SK-N-SH (cell line): ENCODE measurements at regions not wholly inside any gene's neighbourhood (a gene's known extent, or its start where the extent isn't known, plus 50 kb on each side); places are given as distances from the start of the nearest gene placed in this dataset.

ENCODE experiments used
- CHD2 ChIP-seq: fragments of 150-350 bp; IDR thresholded peaks from 2 replicates; pipeline ENCODE4 v1.6.1; 2018; ENCODE audit warnings: low read length; ENCODE audit not compliant: partially characterized antibody
- CTCF ChIP-seq: fragments of 200-600 bp; sonication (generic); IDR thresholded peaks from 2 replicates; pipeline ENCODE4 v1.6.1; 2017; ENCODE audit warnings: antibody characterized with exemption, mild to moderate bottlenecking, moderate library complexity
- EZH2phosphoT487 ChIP-seq: fragments of 200-600 bp; sonication (generic); IDR thresholded peaks from 2 replicates; pipeline ENCODE4 v1.6.1; 2017; ENCODE audit warnings: low read depth, mixed run types, mild to moderate bottlenecking, antibody characterized with exemption, moderate library complexity, borderline replicate concordance
- NRF1 ChIP-seq: IDR thresholded peaks from 2 replicates; pipeline ENCODE4 v1.6.1; 2012; ENCODE audit warnings: low read depth, mild to moderate bottlenecking, low read length
- RAD21 ChIP-seq: IDR thresholded peaks from 2 replicates; pipeline ENCODE4 v1.6.1; 2012; ENCODE audit warnings: mild to moderate bottlenecking, low read length
- RXRA ChIP-seq: IDR thresholded peaks from 2 replicates; pipeline ENCODE4 v1.4.0; 2012; ENCODE audit warnings: low read depth, mild to moderate bottlenecking, borderline replicate concordance
- TEAD4 ChIP-seq: IDR thresholded peaks from 2 replicates; pipeline ENCODE4 v1.4.0; 2012; ENCODE audit warnings: mild to moderate bottlenecking, borderline replicate concordance; ENCODE audit not compliant: insufficient read depth
- USF2 ChIP-seq: fragments of 150-350 bp; IDR thresholded peaks from 2 replicates; pipeline ENCODE4 v1.6.1; 2017; ENCODE audit warnings: antibody characterized with exemption, low read length, low read depth, borderline replicate concordance

- no peak for TF ChIP-seq CTCF
- no peak for TF ChIP-seq TEAD4
- no peak for TF ChIP-seq CHD2
- TF ChIP-seq RXRA, result no peak
- no peak for TF ChIP-seq RAD21
- TF ChIP-seq USF2, result no peak
- TF ChIP-seq EZH2phosphoT487, result no peak
- no peak for TF ChIP-seq NRF1
These were observed 608.2 kb downstream of the TBC1D22A start for GRCh38 chr22:47370448-47371262.
